PC-9 (cell line): ENCODE measurements at regions not wholly inside any gene's neighbourhood (a gene's known extent, or its start where the extent isn't known, plus 50 kb on each side); places are given as distances from the start of the nearest gene placed in this dataset.

Experiments
- CTCF ChIP-seq: fragments of 200-600 bp; sonication (generic); conservative IDR thresholded peaks from 2 replicates; pipeline ENCODE4 v1.6.1; 2017; ENCODE audit warnings: mixed run types, antibody characterized with exemption, mild to moderate bottlenecking, moderate library complexity
- EZH2 ChIP-seq: fragments of 200-600 bp; sonication (generic); IDR thresholded peaks from 2 replicates; pipeline ENCODE4 v1.8.0; 2017; ENCODE audit warnings: antibody characterized with exemption, low read depth

GRCh38 chr6:133187657-133188453 lies 53.3 kb upstream of the EYA4 start:
- TF ChIP-seq CTCF (no peak), EZH2 (no peak)
